ENCODE measurements at regions not wholly inside any gene's neighbourhood (a gene's known extent, or its start where the extent isn't known, plus 50 kb on each side); places are given as distances from the start of the nearest gene placed in this dataset.

GRCh38 chr10:111474786-111475185 is 398.0 kb downstream of the ADRA2A start:
- TF ChIP-seq CTCF (IDR thresholded peaks at IDR 0.05 in 2 of 3, conservative IDR thresholded peaks at IDR 0.05 in 1 of 3; ENCODE audit: control insufficient read depth in 2 of 3, extremely low read depth in 1 of 3, insufficient read depth in 1 of 3, low read depth in 3 of 3, low read length in 3 of 3) (no peak), NR2F1 (conservative IDR thresholded peaks at IDR 0.05) (no peak), TAF1 (IDR thresholded peaks at IDR 0.05; ENCODE audit: borderline replicate concordance, low read depth, low read length) (no peak), KAT2A (conservative IDR thresholded peaks at IDR 0.05; ENCODE audit: control insufficient read depth, low read depth, low read length) (no peak), PKNOX1 (IDR thresholded peaks at IDR 0.05) (no peak), EP300 (IDR thresholded peaks at IDR 0.05; ENCODE audit: borderline replicate concordance in 1 of 2, control insufficient read depth in 1 of 2, low read depth in 2 of 2, low read length in 2 of 2) (no peak), POLR2AphosphoS5 (IDR thresholded peaks at IDR 0.05; ENCODE audit: low read length) (no peak), SMC3 (IDR thresholded peaks at IDR 0.05; ENCODE audit: borderline replicate concordance, low read length) (no peak), SPI1 (IDR thresholded peaks at IDR 0.05; ENCODE audit: borderline replicate concordance, insufficient read depth, low read depth, low read length) (no peak), MYC (IDR thresholded peaks at IDR 0.05; ENCODE audit: insufficient read depth, insufficient read length, insufficient replicate concordance, low read length, severe bottlenecking) (no peak)
- TF ChIP-seq, protein P1, sequence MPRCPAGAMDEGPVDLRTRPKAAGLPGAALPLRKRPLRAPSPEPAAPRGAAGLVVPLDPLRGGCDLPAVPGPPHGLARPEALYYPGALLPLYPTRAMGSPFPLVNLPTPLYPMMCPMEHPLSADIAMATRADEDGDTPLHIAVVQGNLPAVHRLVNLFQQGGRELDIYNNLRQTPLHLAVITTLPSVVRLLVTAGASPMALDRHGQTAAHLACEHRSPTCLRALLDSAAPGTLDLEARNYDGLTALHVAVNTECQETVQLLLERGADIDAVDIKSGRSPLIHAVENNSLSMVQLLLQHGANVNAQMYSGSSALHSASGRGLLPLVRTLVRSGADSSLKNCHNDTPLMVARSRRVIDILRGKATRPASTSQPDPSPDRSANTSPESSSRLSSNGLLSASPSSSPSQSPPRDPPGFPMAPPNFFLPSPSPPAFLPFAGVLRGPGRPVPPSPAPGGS (IDR thresholded peaks at IDR 0.05; ENCODE audit: borderline replicate concordance, insufficient read depth, low read depth, low read length, poor library complexity, severe bottlenecking): no peak
